Astrocyte (in vitro differentiated cells and primary cell): ENCODE measurements at regions not wholly inside any gene's neighbourhood (a gene's known extent, or its start where the extent isn't known, plus 50 kb on each side); places are given as distances from the start of the nearest gene placed in this dataset.

ENCODE experiments used
- DNase-seq: peaks from one replicate; pipeline ENCODE4 v3.0.0-alpha.2; 2010; ENCODE audit warnings: low read depth
- FAIRE-seq: peaks from 2 replicates; lab custom pipeline; 2011; peaks lifted over from hg19 to GRCh38; lab: Jason Lieb, UNC
- H2AFZ ChIP-seq: 2 replicates; pipeline ENCODE4 v1.6.0; 2012; ENCODE audit warnings: low read depth, low read length, inconsistent platforms
- H3K27ac ChIP-seq: 2 replicates; pipeline ENCODE4 v1.5.1; 2011; ENCODE audit warnings: low read depth, low read length, inconsistent platforms
- H3K27me3 ChIP-seq: 2 replicates; pipeline ENCODE4 v1.6.0; 2011; ENCODE audit warnings: low read length, inconsistent platforms; ENCODE audit not compliant: insufficient read depth
- H3K36me3 ChIP-seq: 2 replicates; pipeline ENCODE4 v1.5.1; 2011; ENCODE audit warnings: low read length, inconsistent platforms; ENCODE audit not compliant: insufficient read depth
- H3K4me1 ChIP-seq: 2 replicates; pipeline ENCODE4 v1.5.1; 2011; ENCODE audit warnings: low read length, inconsistent platforms; ENCODE audit not compliant: insufficient read depth
- H3K4me2 ChIP-seq: 2 replicates; pipeline ENCODE4 v1.6.0; 2012; ENCODE audit warnings: low read length, inconsistent platforms
- H3K4me3 ChIP-seq: 2 replicates; pipeline ENCODE4 v1.5.1; 2011; ENCODE audit warnings: low read depth, mild to moderate bottlenecking, low read length, inconsistent platforms; ENCODE audit not compliant: insufficient read depth
- H3K79me2 ChIP-seq: 2 replicates; pipeline ENCODE4 v1.6.0; 2012; ENCODE audit warnings: mild to moderate bottlenecking, low read length, inconsistent platforms; ENCODE audit not compliant: insufficient read depth
- H3K9ac ChIP-seq: 2 replicates; pipeline ENCODE4 v1.6.0; 2012; ENCODE audit warnings: mild to moderate bottlenecking, low read length, inconsistent platforms
- H3K9me3 ChIP-seq: 2 replicates; pipeline ENCODE4 v1.5.1; 2012; ENCODE audit warnings: low read depth, mild to moderate bottlenecking, low read length, inconsistent platforms; ENCODE audit not compliant: insufficient read depth
- H4K20me1 ChIP-seq: 2 replicates; pipeline ENCODE4 v1.6.0; 2012; ENCODE audit warnings: low read length, inconsistent platforms; ENCODE audit not compliant: insufficient read depth
- H3K27ac Mint-ChIP-seq: one replicate; pipeline ENCODE4 v1.8.0; 2021; ENCODE audit warnings: mild to moderate bottlenecking, mixed read lengths; ENCODE audit not compliant: unreplicated experiment
- H3K27me3 Mint-ChIP-seq: one replicate; pipeline ENCODE4 v1.8.0; 2021; ENCODE audit warnings: low read depth, mixed read lengths; ENCODE audit not compliant: unreplicated experiment
- H3K36me3 Mint-ChIP-seq: one replicate; pipeline ENCODE4 v1.8.0; 2021; ENCODE audit warnings: low read depth, mixed read lengths; ENCODE audit not compliant: unreplicated experiment
- H3K4me1 Mint-ChIP-seq: one replicate; pipeline ENCODE4 v1.8.0; 2021; ENCODE audit warnings: low read depth, mixed read lengths; ENCODE audit not compliant: unreplicated experiment
- H3K4me3 Mint-ChIP-seq: one replicate; pipeline ENCODE4 v1.8.0; 2021; ENCODE audit warnings: mild to moderate bottlenecking, moderate library complexity, mixed read lengths; ENCODE audit not compliant: unreplicated experiment
- H3K9me3 Mint-ChIP-seq: one replicate; pipeline ENCODE4 v1.8.0; 2021; ENCODE audit warnings: mild to moderate bottlenecking, mixed read lengths; ENCODE audit not compliant: unreplicated experiment
- CTCF ChIP-seq: IDR thresholded peaks from 2 replicates; pipeline ENCODE4 v1.5.1; 2011; ENCODE audit warnings: low read depth, mild to moderate bottlenecking, inconsistent platforms, low read length, moderate library complexity; ENCODE audit not compliant: insufficient read depth
- EZH2 ChIP-seq: IDR thresholded peaks from 2 replicates; pipeline ENCODE4 v1.6.1; 2012; ENCODE audit warnings: mild to moderate bottlenecking, low read length, inconsistent platforms; ENCODE audit not compliant: insufficient read depth

GRCh38 chr9:73531051-73531532, 379.4 kb downstream of the ANXA1 start:
- Mint-ChIP-seq H3K27ac (no peak overlapping the region), H3K36me3 (no peaks in the 10 kb centered on the region), H3K27me3 (no peaks in the 10 kb centered on the region), H3K4me3 (no peak overlapping the region), H3K9me3 (no peaks in the 10 kb centered on the region), H3K4me1 (no peaks in the 10 kb centered on the region)
- no peak for FAIRE-seq
- Histone ChIP-seq H3K79me2 (no peaks in the 10 kb centered on the region), H3K36me3 (no peaks in the 10 kb centered on the region), H3K4me3 (no peak overlapping the region), H3K4me2 (no peak overlapping the region), H3K9ac (no peak overlapping the region), H3K9me3 (no peaks in the 10 kb centered on the region), H4K20me1 (no peaks in the 10 kb centered on the region), H3K4me1 (no peaks in the 10 kb centered on the region), H2AFZ (no peak overlapping the region), H3K27ac (no peak overlapping the region), H3K27me3 (no peaks in the 10 kb centered on the region)
- TF ChIP-seq CTCF = no peak
- no peak for TF ChIP-seq EZH2
- DNase-seq = no peak

GRCh38 chr9:73531658-73532057, 380.0 kb downstream of the ANXA1 start:
- H3K4me3 Mint-ChIP-seq = no peak overlapping the region
- H3K36me3 Mint-ChIP-seq = no peaks in the 10 kb centered on the region
- Histone ChIP-seq H2AFZ (no peak overlapping the region), H3K4me1 (no peaks in the 10 kb centered on the region), H4K20me1 (no peaks in the 10 kb centered on the region), H3K9ac (no peak overlapping the region), H3K9me3 (no peaks in the 10 kb centered on the region), H3K36me3 (no peaks in the 10 kb centered on the region), H3K27me3 (no peaks in the 10 kb centered on the region), H3K4me2 (no peak overlapping the region), H3K4me3 (no peak overlapping the region), H3K79me2 (no peaks in the 10 kb centered on the region), H3K27ac (no peak overlapping the region)
- FAIRE-seq (no peak), DNase-seq (no peak)
- no peak for TF ChIP-seq EZH2
- no peak for TF ChIP-seq CTCF
- H3K9me3 Mint-ChIP-seq = no peaks in the 10 kb centered on the region
- no peaks in the 10 kb centered on the region for H3K4me1 Mint-ChIP-seq
- no peak overlapping the region for H3K27ac Mint-ChIP-seq
- H3K27me3 Mint-ChIP-seq = no peaks in the 10 kb centered on the region

GRCh38 chr9:73532985-73533384, 381.3 kb downstream of the ANXA1 start:
- Mint-ChIP-seq H3K36me3 (no peaks in the 10 kb centered on the region), H3K4me3 (no peak overlapping the region), H3K4me1 (no peaks in the 10 kb centered on the region), H3K27ac (no peak overlapping the region), H3K9me3 (no peaks in the 10 kb centered on the region), H3K27me3 (no peaks in the 10 kb centered on the region)
- Histone ChIP-seq H3K27ac (no peak overlapping the region), H3K36me3 (no peaks in the 10 kb centered on the region), H3K79me2 (no peaks in the 10 kb centered on the region), H3K4me1 (no peaks in the 10 kb centered on the region), H3K27me3 (no peaks in the 10 kb centered on the region), H3K9me3 (no peaks in the 10 kb centered on the region), H2AFZ (no peak overlapping the region), H3K4me2 (no peak overlapping the region), H3K4me3 (no peak overlapping the region), H3K9ac (no peak overlapping the region), H4K20me1 (no peaks in the 10 kb centered on the region)
- no peak for TF ChIP-seq CTCF
- TF ChIP-seq EZH2 = no peak
- FAIRE-seq = no peak
- DNase-seq = no peak
